WTC11 (cell line): ENCODE measurements at regions not wholly inside any gene's neighbourhood (a gene's known extent, or its start where the extent isn't known, plus 50 kb on each side); places are given as distances from the start of the nearest gene placed in this dataset.

Source experiments
- AFF4 ChIP-seq: sonication (generic); formaldehyde crosslinking; IDR thresholded peaks from 2 replicates; pipeline ENCODE4 v1.8.1; 2023; ENCODE audit warnings: mild to moderate bottlenecking, missing genetic modification reagents, borderline replicate concordance
- ETV6 ChIP-seq: sonication (generic); formaldehyde crosslinking; IDR thresholded peaks from 2 replicates; pipeline ENCODE4 v1.8.1; 2022; ENCODE audit warnings: mild to moderate bottlenecking, missing genetic modification reagents
- HMGA2 ChIP-seq: fragments of 250-450 bp; sonication (Bioruptor Pico); IDR thresholded peaks from 2 replicates; pipeline ENCODE4 v1.4.0; 2021; ENCODE audit warnings: mild to moderate bottlenecking, moderate library complexity
- NFE2L1 ChIP-seq: sonication (generic); formaldehyde crosslinking; IDR thresholded peaks from 2 replicates; pipeline ENCODE4 v1.8.1; 2023; ENCODE audit warnings: missing genetic modification reagents
- NR1H2 ChIP-seq: sonication (generic); formaldehyde crosslinking; IDR thresholded peaks from 2 replicates; pipeline ENCODE4 v1.9.0; 2021; ENCODE audit warnings: mild to moderate bottlenecking, moderate library complexity, missing genetic modification reagents
- SP1 ChIP-seq: sonication (generic); formaldehyde crosslinking; conservative IDR thresholded peaks from 2 replicates; pipeline ENCODE4 v1.8.1; 2022; ENCODE audit warnings: missing genetic modification reagents
- ZNF423 ChIP-seq: fragments of 250-450 bp; sonication (Bioruptor Pico); IDR thresholded peaks from 2 replicates; pipeline ENCODE4 v2.1.2; 2022; ENCODE audit warnings: mild to moderate bottlenecking, moderate library complexity
- TF ChIP-seq, protein P1 (sequence below): fragments of 200-600 bp; IDR thresholded peaks from 2 replicates; pipeline ENCODE4 v1.8.0; 2022; ENCODE audit warnings: antibody characterized with exemption
- TF ChIP-seq, protein P2 (sequence below): sonication (generic); formaldehyde crosslinking; IDR thresholded peaks from 2 replicates; pipeline ENCODE4 v1.8.0; 2022; ENCODE audit warnings: mild to moderate bottlenecking, missing genetic modification reagents

DNA sequence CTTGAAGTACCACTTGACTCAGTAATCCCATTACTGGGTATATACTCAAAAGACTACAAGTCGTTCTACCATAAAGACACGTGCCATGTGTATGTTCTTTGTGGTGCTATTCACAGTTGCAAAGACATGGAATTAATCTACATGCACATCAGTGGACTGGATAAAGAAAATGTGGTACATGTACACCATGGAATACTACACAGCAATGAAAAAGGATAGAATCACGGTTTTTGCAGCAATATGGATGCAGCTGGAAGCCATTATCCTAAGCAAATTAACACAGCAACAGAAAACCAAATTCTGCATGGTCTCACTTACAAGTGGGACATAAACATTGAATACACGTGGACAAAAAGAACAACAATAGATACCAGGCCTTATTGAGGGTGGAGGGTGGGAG lies 583.4 kb upstream of the CELF2 start:
- TF ChIP-seq ETV6 (CRISPR knock-in tag) (no peak), ZNF423 (CRISPR knock-in tag) (no peak), HMGA2 (CRISPR knock-in tag) (no peak), NR1H2 (CRISPR knock-in tag) (no peak), AFF4 (CRISPR knock-in tag) (no peak), SP1 (CRISPR knock-in tag) (no peak), NFE2L1 (CRISPR knock-in tag) (no peak)
- TF ChIP-seq, protein P1, sequence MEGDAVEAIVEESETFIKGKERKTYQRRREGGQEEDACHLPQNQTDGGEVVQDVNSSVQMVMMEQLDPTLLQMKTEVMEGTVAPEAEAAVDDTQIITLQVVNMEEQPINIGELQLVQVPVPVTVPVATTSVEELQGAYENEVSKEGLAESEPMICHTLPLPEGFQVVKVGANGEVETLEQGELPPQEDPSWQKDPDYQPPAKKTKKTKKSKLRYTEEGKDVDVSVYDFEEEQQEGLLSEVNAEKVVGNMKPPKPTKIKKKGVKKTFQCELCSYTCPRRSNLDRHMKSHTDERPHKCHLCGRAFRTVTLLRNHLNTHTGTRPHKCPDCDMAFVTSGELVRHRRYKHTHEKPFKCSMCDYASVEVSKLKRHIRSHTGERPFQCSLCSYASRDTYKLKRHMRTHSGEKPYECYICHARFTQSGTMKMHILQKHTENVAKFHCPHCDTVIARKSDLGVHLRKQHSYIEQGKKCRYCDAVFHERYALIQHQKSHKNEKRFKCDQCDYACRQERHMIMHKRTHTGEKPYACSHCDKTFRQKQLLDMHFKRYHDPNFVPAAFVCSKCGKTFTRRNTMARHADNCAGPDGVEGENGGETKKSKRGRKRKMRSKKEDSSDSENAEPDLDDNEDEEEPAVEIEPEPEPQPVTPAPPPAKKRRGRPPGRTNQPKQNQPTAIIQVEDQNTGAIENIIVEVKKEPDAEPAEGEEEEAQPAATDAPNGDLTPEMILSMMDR = no peak
- TF ChIP-seq, protein P2, sequence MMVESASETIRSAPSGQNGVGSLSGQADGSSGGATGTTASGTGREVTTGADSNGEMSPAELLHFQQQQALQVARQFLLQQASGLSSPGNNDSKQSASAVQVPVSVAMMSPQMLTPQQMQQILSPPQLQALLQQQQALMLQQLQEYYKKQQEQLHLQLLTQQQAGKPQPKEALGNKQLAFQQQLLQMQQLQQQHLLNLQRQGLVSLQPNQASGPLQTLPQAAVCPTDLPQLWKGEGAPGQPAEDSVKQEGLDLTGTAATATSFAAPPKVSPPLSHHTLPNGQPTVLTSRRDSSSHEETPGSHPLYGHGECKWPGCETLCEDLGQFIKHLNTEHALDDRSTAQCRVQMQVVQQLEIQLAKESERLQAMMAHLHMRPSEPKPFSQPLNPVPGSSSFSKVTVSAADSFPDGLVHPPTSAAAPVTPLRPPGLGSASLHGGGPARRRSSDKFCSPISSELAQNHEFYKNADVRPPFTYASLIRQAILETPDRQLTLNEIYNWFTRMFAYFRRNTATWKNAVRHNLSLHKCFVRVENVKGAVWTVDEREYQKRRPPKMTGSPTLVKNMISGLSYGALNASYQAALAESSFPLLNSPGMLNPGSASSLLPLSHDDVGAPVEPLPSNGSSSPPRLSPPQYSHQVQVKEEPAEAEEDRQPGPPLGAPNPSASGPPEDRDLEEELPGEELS (CRISPR knock-in tag) = no peak
